Fibroblast of skin of abdomen (primary cell): ENCODE measurements at regions not wholly inside any gene's neighbourhood (a gene's known extent, or its start where the extent isn't known, plus 50 kb on each side); places are given as distances from the start of the nearest gene placed in this dataset.

Experiments
- DNase-seq: peaks from one replicate; pipeline ENCODE4 v3.0.0-alpha.2; 2013

GRCh38 chr15:98202256-98202655, 241.8 kb downstream of the ARRDC4 start:
- DNase-seq = no peak

GRCh38 chr15:98203872-98204660, 243.6 kb downstream of the ARRDC4 start:
- no peak for DNase-seq

- DNase-seq = no peak
Measured at GRCh38 chr15:98207928-98208327, 247.4 kb downstream of the ARRDC4 start.

GRCh38 chr15:98213346-98213979, 253.0 kb downstream of the ARRDC4 start:
- no peak for DNase-seq

GRCh38 chr15:98216166-98216565, 255.7 kb downstream of the ARRDC4 start:
- no peak for DNase-seq

GRCh38 chr15:98217356-98217755, 256.9 kb downstream of the ARRDC4 start:
- no peak for DNase-seq

GRCh38 chr15:98221144-98221543, 260.6 kb downstream of the ARRDC4 start:
- no peak for DNase-seq

GRCh38 chr15:98221577-98221976, 261.1 kb downstream of the ARRDC4 start:
- no peak for DNase-seq

- no peak for DNase-seq
Measured at GRCh38 chr15:98226149-98226548, 265.6 kb downstream of the ARRDC4 start.

- no peak for DNase-seq
Measured at GRCh38 chr15:98226578-98226977, 266.1 kb downstream of the ARRDC4 start.

GRCh38 chr15:98228846-98229245, 268.3 kb downstream of the ARRDC4 start:
- no peak for DNase-seq

- no peak for DNase-seq
Measured at GRCh38 chr15:98230975-98231374, 270.5 kb downstream of the ARRDC4 start.

- DNase-seq = no peak
Measured at GRCh38 chr15:98231696-98232440, 271.4 kb downstream of the ARRDC4 start.

GRCh38 chr15:98232761-98233160, 272.3 kb downstream of the ARRDC4 start:
- DNase-seq = no peak

- DNase-seq = no peak
Measured at GRCh38 chr15:98233873-98234272, 273.4 kb downstream of the ARRDC4 start.

- no peak for DNase-seq
Measured at GRCh38 chr15:98240303-98240702, 279.8 kb downstream of the ARRDC4 start.

GRCh38 chr15:98241032-98241554, 280.6 kb downstream of the ARRDC4 start:
- no peak for DNase-seq

- no peak for DNase-seq
Measured at GRCh38 chr15:98257290-98257689, 296.8 kb downstream of the ARRDC4 start.

- DNase-seq = no peak
Measured at GRCh38 chr15:98263787-98264186, 303.3 kb downstream of the ARRDC4 start.

GRCh38 chr15:98266295-98266694, 305.8 kb downstream of the ARRDC4 start:
- DNase-seq = no peak

- DNase-seq = no peak
Measured at GRCh38 chr15:98268163-98268562, 307.7 kb downstream of the ARRDC4 start.

GRCh38 chr15:98272625-98273024, 312.1 kb downstream of the ARRDC4 start:
- DNase-seq = no peak

- DNase-seq = no peak
Measured at GRCh38 chr15:98276018-98276417, 315.5 kb downstream of the ARRDC4 start.
